GM19467 (cell line): ENCODE measurements at regions not wholly inside any gene's neighbourhood (a gene's known extent, or its start where the extent isn't known, plus 50 kb on each side); places are given as distances from the start of the nearest gene placed in this dataset.

Source experiments
- ATAC-seq: cut with Tn5 transposase; IDR thresholded peaks from one replicate; pipeline ENCODE4 v1.9.1; 2021; ENCODE audit warnings: mild to moderate bottlenecking, moderate library complexity; ENCODE audit not compliant: unreplicated experiment

DNA sequence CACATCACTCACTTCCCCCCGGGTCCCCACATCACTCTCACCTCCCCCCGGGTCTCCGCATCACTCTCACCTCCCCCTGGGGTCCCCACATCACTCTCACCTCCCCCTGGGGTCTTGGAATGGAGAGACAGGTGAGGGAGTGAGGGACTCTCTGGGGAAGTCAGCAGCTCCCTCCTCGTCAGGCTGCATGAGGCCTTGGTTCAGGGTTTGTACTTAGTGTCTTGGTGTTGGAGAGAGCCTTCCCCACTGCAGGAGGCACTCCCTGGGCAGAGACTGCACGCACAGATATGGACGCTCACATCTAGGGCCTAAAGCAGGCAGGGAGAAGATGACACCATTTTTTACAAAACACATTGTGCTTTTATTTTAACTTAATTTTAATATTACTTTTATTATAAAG, 56.5 kb upstream of the IRX4 start:
- no peak for ATAC-seq

DNA sequence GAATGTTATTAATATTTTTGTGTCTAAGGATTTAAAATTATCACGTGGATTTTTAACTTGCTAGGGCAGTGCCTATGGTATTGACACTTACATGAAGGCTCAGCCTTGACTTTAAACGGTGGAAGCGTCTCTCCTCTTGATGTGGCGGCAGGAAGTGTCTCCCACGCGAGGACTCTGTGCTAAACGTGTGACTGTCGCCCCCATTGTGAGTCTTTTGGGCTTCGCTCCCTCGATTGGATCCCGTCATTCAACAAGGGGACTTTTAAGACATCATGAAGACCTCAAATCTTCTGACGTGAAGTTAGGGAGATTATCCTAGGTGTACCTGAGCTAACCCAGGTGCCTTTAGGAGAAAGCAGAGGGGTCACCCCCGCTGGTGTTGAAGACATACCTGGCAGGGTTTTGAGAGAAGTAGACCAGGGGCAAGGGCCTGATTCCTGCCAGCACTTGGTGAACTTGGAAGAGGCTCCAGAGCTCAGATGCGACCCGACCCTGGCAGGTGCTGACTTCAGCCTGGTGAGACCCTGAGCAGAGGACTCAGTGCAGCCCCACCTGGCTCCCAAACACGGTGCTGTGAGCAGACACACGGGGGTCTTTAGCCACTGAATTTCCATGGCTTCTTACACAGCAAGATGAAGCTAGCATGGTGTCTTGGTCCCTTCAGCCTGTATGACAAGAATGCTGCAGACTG, 55.7 kb upstream of the IRX4 start:
- ATAC-seq, result no peak

DNA sequence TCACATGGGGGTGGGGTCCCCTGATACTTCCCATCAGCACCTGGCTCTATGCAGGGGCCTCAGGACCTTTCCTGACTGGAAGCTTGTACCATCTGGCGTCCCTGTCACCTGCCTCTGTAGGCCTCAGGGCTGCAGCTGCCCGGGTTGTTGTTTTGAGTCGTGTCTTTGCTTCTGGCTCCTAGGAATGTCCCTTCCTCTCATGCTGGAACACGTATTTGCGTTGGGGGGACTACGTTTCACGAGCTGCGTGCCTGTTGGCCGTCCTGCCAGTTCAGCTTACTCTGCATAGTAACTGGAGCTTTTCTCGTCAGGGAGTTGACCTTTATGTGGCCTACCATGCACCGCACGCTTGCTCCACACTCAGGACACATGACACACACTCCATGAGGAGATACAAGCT, 54.9 kb upstream of the IRX4 start:
- ATAC-seq, result no peak

DNA sequence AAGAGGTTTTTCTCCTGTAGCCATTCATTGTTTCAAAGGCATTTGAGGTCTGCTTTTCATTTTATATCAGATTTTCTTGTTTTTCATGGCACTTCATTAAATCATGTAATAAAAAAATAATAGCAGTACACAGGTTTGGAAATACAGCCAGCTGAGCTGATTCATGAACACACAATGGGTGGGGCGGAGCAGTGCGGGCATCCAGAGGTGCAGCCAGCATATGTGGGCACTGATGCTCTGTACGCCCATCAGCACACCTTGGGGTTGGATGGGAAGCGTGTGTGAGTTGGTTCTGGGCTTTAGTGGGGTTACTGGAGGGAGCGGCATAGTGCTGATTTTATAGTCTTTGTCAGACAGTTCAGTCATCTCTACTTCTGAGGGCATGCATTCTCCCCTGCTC, 54.2 kb upstream of the IRX4 start:
- ATAC-seq, result no peak

DNA sequence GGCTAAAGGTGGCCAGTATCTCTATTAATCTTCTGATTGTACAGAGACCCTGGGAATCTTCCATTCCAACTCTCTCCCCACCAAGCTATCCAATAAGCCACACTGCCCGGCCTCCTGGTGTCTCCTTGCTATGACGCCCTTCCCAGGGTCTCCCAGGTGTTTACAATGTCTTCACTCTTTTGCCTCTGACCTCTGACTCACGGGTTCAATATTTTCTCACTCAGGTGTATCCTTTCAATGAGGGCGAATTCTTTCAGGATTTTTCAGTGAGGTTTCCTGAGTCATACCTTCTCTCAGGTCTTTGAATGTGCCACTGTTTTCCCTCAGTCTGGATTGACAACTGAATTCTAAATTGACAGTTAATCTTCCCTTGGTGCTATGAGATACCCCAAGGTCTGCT, 53.7 kb upstream of the IRX4 start:
- ATAC-seq, result no peak

DNA sequence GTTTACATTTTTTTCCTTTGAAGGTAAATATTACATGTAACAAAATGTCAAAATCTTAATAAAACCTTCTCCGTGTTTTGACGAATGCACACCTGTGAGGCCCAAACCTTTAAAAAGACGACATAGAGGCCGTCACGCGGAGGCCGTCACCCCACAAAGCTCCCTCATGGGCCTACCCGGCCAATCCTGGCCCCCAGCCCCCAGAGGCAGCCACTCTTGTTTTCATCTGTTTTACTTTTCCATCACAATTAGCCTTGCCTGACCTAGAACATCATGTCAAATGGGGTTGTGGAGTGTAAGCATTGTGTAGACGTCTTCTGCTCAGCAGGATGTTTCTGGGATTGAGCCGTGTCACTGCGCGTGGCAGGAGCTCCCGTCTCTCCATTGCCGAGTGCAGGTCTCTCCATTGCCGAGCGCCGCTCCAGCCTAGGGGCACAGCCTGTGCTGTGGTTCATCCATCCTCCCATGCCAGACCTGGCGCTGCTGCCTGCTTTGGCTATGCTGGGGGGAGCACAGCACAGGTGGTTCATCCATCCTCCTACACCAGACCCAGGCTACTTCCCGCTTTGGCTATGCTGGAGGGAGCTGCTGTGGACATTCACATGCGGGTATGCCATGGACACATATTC, 52.2 kb upstream of the IRX4 start:
- ATAC-seq, result no peak

DNA sequence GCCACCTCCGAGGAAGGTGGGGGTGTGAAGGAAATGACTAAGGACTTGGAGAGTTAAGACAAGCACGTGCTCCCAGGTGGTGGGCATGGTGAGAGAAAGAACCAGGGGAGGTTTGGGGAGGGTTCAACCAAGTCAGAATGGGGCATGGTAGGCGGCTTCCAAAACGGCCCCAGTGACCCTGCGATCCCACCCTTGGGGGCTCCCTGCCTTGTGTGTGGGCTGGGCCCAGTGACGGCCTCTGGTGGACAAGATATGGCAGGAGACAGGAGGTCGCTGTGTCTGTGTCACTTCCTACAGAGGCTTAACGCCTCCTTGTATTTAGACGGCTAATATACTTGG, 51.3 kb upstream of the IRX4 start:
- no peak for ATAC-seq

DNA sequence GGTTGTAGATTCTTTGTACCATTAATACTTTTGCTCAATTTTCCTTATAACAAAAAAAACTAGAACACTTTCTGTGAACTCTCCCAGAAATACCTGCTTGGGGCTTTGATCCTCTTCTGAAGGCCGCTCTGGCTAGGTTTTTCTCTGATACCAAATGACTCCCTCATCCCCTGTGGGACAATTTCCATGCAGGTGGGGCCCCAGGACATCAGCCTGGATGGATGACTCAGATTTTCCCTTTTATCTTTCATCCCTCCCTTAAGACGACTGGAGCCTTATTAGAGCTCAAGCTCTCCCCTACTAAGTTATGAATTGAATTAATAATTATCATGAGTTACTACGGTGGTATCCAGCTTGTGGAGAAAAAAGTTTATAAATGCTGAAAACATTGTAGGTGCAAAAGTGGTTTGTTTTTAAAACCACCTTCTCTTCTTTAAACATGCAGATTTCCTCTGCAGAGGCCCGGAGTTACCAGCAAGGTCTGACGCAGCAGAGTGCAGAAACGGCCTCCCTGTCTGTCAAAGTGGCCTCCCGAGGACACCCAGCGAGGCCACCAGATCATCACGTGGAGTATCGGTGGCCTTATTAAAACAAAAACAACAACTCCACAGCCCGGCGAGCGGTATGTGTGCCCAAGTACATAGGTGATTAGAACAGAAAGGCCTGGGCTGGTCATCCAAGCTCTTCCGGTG, 50.8 kb upstream of the IRX4 start:
- no peak for ATAC-seq
